ENCODE measurements at regions not wholly inside any gene's neighbourhood (a gene's known extent, or its start where the extent isn't known, plus 50 kb on each side); places are given as distances from the start of the nearest gene placed in this dataset.
A peak's percentile ranks its signal among the peaks of the same experiment; 100 is the strongest.

DNA sequence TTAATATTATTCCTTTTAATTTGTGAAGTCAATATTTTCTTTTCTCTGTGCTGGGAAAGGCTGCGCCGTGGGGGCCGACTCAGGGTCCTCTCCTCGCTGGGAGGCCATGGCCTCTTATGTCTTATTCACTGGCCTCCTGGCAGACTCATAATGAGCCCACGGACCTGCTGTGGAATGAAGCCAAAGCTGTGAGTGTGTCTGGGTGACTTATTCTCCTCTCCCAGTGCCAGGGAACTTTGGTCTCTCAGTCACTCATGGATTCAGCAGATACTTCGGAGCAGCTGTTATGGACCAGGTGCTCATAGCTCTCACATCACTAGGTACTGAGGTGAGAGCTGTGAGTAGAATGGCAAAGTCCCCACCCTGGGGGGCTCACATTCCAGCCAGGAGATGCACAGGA is 297.6 kb downstream of the CDH26 start:
- ATAC-seq (replicated peaks; ENCODE audit: extremely low read depth, poor library complexity, severe bottlenecking) = no peak
- Mint-ChIP-seq H3K9me3 (no peaks in the 10 kb centered on the region), H3K4me3 (no peak overlapping the region), H3K27ac (ENCODE audit: low read depth) (no peak overlapping the region), H3K27me3 (no peaks in the 10 kb centered on the region), H3K36me3 (ENCODE audit: insufficient read depth) (no peaks in the 10 kb centered on the region), H3K4me1 (no peaks in the 10 kb centered on the region)
- no peak for DNase-seq (ENCODE audit: low spot score in 2 of 2)

DNA sequence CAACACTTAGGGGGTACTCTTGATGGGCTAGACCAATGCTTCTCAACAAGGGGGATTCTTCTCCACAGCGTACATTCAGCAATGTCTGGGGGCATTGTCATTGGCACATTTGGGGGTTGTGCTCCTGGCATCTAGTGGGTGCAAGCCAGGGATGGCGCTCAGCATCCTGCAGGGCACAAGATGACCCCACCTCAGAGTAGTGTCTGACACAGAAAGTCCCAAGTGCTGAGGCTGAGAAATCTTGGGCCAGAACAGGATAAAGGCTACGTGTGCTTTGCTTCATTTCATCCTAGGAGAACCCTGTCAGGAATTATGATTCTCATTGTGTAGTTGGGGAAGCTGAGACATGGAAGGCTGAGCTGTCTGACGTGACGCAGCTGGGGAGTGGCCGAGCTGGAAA is 298.6 kb downstream of the CDH26 start:
- ATAC-seq (replicated peaks; ENCODE audit: extremely low read depth, poor library complexity, severe bottlenecking) = no peak
- no peak overlapping the region for H3K27ac Mint-ChIP-seq (ENCODE audit: low read depth)
- DNase-seq (ENCODE audit: low spot score in 2 of 2) = no peak
- no peak overlapping the region for H3K4me3 Mint-ChIP-seq
- H3K4me1 Mint-ChIP-seq = no peaks in the 10 kb centered on the region
- no peaks in the 10 kb centered on the region for H3K36me3 Mint-ChIP-seq (ENCODE audit: insufficient read depth)
- no peaks in the 10 kb centered on the region for H3K27me3 Mint-ChIP-seq
- H3K9me3 Mint-ChIP-seq = no peaks in the 10 kb centered on the region

DNA sequence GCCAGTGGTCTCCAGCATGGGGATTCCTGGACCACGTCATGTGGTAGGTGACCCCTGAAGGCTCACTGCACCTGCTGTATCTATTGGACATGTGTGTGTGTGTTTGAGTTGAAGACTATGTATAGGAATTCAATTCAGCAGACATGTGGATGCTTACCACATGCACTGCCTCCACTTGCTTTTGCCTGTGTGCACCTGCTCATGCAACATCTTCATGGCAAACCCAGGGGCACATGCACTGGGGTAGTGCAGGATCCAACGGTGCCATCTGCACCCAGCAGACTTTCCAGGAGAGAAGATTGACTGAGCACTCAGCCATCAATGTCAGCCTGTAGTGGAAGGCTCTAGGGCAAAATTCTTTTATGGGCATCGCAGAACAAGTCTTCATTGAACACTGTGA is 299.4 kb downstream of the CDH26 start:
- Mint-ChIP-seq H3K9me3 (no peaks in the 10 kb centered on the region), H3K4me1 (no peaks in the 10 kb centered on the region), H3K27me3 (no peaks in the 10 kb centered on the region), H3K36me3 (ENCODE audit: insufficient read depth) (no peaks in the 10 kb centered on the region), H3K4me3 (no peak overlapping the region), H3K27ac (ENCODE audit: low read depth) (no peak overlapping the region)
- ATAC-seq (replicated peaks; ENCODE audit: extremely low read depth, poor library complexity, severe bottlenecking) = no peak
- DNase-seq (ENCODE audit: low spot score in 2 of 2) = no peak

DNA sequence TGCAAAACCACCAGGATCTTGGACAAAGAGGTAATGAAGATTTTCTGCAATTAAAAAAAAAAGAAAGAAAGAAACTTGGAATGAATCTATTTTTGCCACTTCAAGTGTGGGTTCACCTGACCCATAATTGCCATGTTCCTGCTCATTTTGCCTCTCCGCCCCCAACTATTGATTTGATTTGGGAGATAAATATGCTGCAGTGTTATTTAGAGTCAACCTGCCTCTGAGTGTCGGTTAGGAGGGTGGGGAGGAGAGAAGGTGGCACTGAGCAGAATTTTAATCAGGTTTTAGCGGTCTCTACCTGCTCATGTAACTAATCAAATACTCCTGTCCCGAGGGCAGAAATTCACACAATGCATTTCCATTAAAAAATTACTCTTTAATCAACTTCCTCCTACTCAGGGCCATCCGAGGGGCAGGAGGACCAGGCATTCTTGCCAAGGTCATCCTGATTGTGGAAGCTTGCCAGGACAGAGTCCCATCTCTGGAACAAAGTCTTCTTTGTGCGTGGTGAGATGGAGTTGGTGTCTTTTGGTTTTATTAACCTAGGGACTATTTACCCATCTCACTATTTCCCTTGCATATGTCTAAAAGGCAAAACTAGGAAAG is 300.1 kb downstream of the CDH26 start:
- ATAC-seq (replicated peaks; ENCODE audit: extremely low read depth, poor library complexity, severe bottlenecking) (no peak), DNase-seq (ENCODE audit: low spot score in 2 of 2) (no peak)
- Mint-ChIP-seq H3K4me1 (no peaks in the 10 kb centered on the region), H3K27ac (ENCODE audit: low read depth) (no peak overlapping the region), H3K27me3 (no peaks in the 10 kb centered on the region), H3K9me3 (no peaks in the 10 kb centered on the region), H3K4me3 (no peak overlapping the region), H3K36me3 (ENCODE audit: insufficient read depth) (no peaks in the 10 kb centered on the region)

DNA sequence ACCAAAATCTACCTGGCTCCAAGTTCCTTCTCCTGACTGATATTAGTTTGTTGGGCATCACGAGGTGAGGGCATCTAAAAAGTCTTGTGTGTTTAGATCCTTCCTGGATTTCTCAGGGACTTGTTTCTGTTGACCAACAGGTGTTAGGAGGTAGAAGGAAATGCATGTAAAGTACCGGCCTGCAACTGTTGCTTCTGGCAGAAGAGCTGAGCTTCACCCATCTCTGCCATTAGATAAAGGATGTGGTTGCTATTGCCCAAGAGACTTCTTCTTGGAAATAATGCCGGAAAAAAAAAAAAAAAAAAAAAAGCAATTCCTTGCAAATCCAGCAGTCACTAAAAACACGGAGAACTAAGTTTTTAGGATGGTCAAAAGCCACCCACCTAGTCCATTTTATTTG is 303.1 kb downstream of the CDH26 start:
- DNase-seq (ENCODE audit: low spot score in 2 of 2) = no peak
- Mint-ChIP-seq H3K36me3 (ENCODE audit: insufficient read depth) (no peaks in the 10 kb centered on the region), H3K27ac (ENCODE audit: low read depth) (no peak overlapping the region), H3K4me1 (no peaks in the 10 kb centered on the region), H3K27me3 (no peaks in the 10 kb centered on the region), H3K9me3 (no peaks in the 10 kb centered on the region), H3K4me3 (no peak overlapping the region)
- no peak for ATAC-seq (replicated peaks; ENCODE audit: extremely low read depth, poor library complexity, severe bottlenecking)

DNA sequence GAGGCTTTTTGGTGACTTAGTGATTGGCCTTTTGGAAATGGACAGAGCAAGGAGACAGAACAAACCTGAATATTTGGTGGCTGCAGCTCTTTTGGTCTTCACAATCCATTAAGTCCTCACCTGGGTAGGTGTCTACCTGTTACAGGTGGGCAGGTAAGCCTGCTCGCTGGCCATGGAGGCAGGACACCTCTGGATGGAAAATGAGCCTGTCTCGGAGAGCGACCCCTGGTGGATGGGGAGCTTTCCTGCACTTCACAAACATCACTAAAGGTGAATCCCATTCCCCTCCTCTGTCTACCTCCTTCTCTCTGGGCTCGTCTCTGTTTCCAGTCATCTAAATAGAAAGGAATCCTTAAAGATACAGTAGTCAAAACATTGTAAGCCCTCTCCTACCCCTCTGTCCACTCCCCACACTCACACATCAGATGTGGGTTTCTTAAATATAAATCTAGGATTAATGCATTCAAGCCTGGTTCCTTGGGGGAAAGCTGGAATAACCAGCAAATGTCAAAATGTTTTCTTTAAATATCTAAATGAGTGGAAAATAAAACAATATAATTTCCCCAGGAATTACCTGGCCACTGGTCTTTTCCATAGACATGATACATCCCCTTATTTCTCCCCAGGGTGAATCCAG is 304.9 kb downstream of the CDH26 start:
- Mint-ChIP-seq H3K4me1 (no peaks in the 10 kb centered on the region), H3K9me3 (no peaks in the 10 kb centered on the region), H3K27ac (ENCODE audit: low read depth) (no peak overlapping the region), H3K27me3 (no peaks in the 10 kb centered on the region), H3K4me3 (no peak overlapping the region), H3K36me3 (ENCODE audit: insufficient read depth) (no peaks in the 10 kb centered on the region)
- ATAC-seq (replicated peaks; ENCODE audit: extremely low read depth, poor library complexity, severe bottlenecking) = no peak
- DNase-seq (ENCODE audit: low spot score in 2 of 2) = peak; percentile 25 to 36

DNA sequence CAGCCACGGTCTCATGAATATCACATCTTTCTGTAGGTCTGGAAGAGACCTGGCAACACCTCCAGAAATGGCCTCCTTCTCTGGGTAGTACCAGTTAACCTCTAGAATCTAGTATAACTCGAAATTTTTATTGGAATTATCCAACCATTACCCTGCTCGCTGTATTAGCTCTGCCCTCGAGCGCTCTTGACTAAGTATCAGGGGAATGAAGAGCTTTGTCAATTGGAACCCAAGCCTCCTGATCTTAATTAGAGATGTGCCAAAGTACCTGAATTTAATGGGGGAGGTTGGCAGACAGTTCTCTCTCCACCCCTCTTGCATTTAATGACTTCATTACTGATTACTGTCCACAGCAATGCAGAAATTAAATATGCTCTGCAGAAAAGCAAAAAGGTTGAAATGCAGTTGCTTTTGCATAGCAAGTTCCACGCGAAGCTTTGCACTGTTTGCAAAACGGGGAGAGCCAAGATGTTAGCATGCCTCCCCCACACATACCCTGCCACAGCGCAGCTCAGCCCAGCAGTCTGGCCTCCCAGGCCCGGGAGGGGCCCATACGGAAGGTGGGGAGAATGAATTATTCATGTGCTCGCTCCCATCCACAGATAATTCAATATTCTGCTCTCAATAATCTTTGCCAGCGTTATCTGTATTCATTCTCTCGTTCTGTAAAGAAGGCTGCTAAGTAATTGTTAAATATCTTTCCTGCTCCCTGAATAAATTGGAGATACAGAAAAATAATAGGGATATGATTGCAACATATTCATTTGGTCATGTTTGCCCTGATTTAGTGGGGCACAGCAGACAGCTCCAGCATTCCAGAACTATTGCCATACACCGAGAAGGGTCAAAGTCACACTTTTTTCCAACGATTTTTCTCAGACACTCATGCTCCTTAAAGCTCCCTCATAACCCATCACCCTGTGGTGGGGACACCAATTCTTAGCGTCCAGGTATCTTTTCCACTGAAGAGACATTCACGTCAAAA is 305.8 kb downstream of the CDH26 start:
- DNase-seq (ENCODE audit: low spot score in 2 of 2) (no peak), ATAC-seq (replicated peaks; ENCODE audit: extremely low read depth, poor library complexity, severe bottlenecking) (no peak)
- Mint-ChIP-seq H3K9me3 (no peaks in the 10 kb centered on the region), H3K27ac (ENCODE audit: low read depth) (no peak overlapping the region), H3K27me3 (no peaks in the 10 kb centered on the region), H3K36me3 (ENCODE audit: insufficient read depth) (no peaks in the 10 kb centered on the region), H3K4me3 (no peak overlapping the region), H3K4me1 (no peaks in the 10 kb centered on the region)

DNA sequence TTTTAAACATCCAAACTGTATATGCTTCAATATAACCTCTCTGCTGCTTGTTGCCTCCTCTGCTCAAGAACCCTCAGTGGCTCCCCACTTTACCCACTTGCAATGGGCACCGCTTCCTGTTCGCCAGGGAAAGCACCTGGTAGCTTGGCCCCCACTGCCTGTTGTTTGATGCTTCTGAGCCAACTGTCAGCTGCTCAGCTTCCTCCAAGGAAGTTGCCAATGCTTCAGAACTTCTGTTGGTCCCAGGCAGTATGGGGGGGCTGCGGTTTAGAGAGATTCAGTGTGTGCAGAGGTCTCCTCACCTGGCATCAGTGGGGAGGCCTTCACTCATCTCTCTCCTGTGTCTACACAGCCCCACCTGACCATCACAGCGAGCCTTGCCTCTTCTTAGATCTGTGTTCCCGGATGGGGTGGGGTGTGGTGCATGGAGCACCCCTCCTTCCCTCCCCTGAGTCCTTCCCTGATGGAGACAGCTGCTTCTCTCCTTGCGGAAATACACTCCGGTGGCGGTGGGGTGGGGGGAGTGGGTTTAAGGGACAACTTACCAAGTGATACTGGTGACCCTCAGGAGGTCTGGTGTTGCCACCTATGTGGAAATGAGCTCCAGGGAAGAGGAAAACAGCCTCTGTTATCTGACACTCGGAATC is 308.1 kb downstream of the CDH26 start:
- H3K9me3 Mint-ChIP-seq = no peaks in the 10 kb centered on the region
- no peak for ATAC-seq (replicated peaks; ENCODE audit: extremely low read depth, poor library complexity, severe bottlenecking)
- no peaks in the 10 kb centered on the region for H3K27me3 Mint-ChIP-seq
- DNase-seq (ENCODE audit: low spot score in 2 of 2) = no peak
- H3K4me1 Mint-ChIP-seq = no peaks in the 10 kb centered on the region
- no peak overlapping the region for H3K4me3 Mint-ChIP-seq
- no peak overlapping the region for H3K27ac Mint-ChIP-seq (ENCODE audit: low read depth)
- H3K36me3 Mint-ChIP-seq (ENCODE audit: insufficient read depth) = no peaks in the 10 kb centered on the region

DNA sequence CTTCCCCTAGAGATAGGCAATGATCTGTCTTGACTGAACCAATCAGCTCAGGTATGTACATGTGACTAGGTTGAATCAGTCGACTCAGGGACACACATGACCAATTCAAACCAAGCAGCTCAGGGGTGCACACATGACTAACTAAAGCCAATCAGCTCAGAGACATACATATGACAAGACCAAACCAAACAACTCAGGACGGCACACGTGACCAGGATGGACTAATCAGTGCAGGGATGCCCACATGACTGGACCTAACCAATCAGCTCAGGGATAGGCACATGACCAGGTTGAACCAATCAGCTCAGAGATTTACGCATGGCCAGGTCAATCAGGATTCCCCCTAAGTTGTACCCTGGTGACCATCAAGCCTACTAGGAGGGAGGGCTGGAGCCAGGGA is 310.3 kb downstream of the CDH26 start:
- H3K9me3 Mint-ChIP-seq = no peaks in the 10 kb centered on the region
- H3K27ac Mint-ChIP-seq (ENCODE audit: low read depth) = no peak overlapping the region
- no peaks in the 10 kb centered on the region for H3K36me3 Mint-ChIP-seq (ENCODE audit: insufficient read depth)
- no peak overlapping the region for H3K4me3 Mint-ChIP-seq
- ATAC-seq (replicated peaks; ENCODE audit: extremely low read depth, poor library complexity, severe bottlenecking) (no peak), DNase-seq (ENCODE audit: low spot score in 2 of 2) (no peak)
- no peaks in the 10 kb centered on the region for H3K4me1 Mint-ChIP-seq
- H3K27me3 Mint-ChIP-seq = no peaks in the 10 kb centered on the region

DNA sequence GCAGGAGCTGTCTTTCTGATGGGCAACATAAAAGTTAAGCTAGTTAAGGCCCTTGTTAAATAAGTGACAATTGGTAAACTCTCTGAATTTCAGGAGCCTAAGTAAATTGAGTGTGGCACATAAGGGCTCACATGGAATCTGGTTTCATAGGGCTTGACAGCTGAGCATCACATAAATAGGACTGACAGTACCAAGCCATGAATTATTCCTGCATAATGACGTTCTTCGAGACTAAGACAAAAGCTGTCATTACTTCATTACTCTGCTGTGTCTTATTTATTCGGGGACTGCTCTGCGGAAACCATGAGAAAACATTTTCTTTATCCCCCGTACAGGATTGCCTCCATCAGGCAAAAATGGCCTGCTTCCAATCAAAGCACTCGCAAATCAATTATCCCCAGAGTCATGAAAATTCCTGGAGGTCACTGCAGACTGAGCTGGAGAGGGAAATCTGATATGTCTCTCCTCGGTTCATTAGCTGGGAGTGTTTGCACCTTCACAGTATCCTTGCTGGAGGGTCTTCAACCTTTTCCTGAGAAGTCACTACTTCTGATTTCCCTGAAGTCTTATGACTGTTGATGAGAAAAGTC is 311.4 kb downstream of the CDH26 start:
- Mint-ChIP-seq H3K9me3 (no peaks in the 10 kb centered on the region), H3K27me3 (no peaks in the 10 kb centered on the region), H3K4me1 (no peaks in the 10 kb centered on the region), H3K4me3 (no peak overlapping the region), H3K27ac (ENCODE audit: low read depth) (no peak overlapping the region), H3K36me3 (ENCODE audit: insufficient read depth) (no peaks in the 10 kb centered on the region)
- DNase-seq (ENCODE audit: low spot score in 2 of 2) (no peak), ATAC-seq (replicated peaks; ENCODE audit: extremely low read depth, poor library complexity, severe bottlenecking) (no peak)

DNA sequence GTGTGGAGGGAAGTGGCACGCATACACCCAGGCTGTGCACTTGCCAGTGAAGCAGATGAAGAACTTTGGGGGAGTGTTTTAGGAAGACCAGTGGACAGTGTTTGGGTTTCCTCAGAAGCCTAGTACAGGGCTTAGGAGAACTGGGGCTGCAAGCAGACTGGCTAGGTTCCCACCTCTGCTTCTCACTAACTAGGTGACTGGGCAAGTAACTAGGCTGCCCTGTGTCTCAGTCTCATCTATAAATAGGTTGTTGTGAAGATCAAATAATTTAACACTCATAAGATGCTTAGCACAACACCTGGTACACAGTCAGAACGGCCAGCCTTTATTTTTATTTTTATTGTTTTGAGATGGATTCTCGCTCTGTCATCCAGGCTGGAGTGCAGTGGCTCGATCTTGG is 312.1 kb downstream of the CDH26 start:
- Mint-ChIP-seq H3K9me3 (no peaks in the 10 kb centered on the region), H3K27me3 (no peaks in the 10 kb centered on the region), H3K4me1 (no peaks in the 10 kb centered on the region), H3K36me3 (ENCODE audit: insufficient read depth) (no peaks in the 10 kb centered on the region), H3K27ac (ENCODE audit: low read depth) (no peak overlapping the region), H3K4me3 (no peak overlapping the region)
- DNase-seq (ENCODE audit: low spot score in 2 of 2) (no peak), ATAC-seq (replicated peaks; ENCODE audit: extremely low read depth, poor library complexity, severe bottlenecking) (no peak)

DNA sequence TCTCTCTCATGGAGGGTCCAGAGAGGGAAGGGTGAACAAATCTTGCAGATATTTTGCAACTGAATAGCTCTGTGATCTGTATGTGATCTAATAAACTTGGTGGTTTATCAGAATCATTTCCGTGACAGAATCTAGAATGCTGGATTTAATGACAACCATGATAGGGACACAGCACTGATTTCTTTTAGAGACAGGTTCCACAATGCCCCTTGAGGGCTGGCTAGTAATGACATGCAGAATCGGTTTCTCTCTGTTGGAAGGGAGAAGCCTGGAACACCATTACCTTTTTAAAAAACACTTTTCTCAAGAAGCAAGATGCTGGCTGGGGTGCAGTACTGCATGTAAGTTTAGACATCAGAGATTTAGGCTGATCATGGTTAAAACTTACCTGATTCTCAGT is 313.4 kb downstream of the CDH26 start:
- DNase-seq (ENCODE audit: low spot score in 2 of 2) = no peak
- H3K4me3 Mint-ChIP-seq = no peak overlapping the region
- H3K27ac Mint-ChIP-seq (ENCODE audit: low read depth) = no peak overlapping the region
- ATAC-seq (replicated peaks; ENCODE audit: extremely low read depth, poor library complexity, severe bottlenecking) = no peak
- no peaks in the 10 kb centered on the region for H3K4me1 Mint-ChIP-seq
- no peaks in the 10 kb centered on the region for H3K9me3 Mint-ChIP-seq
- H3K36me3 Mint-ChIP-seq (ENCODE audit: insufficient read depth) = no peaks in the 10 kb centered on the region
- H3K27me3 Mint-ChIP-seq = no peaks in the 10 kb centered on the region
